Natural killer cell (primary cell): ENCODE measurements at regions not wholly inside any gene's neighbourhood (a gene's known extent, or its start where the extent isn't known, plus 50 kb on each side); places are given as distances from the start of the nearest gene placed in this dataset.

Experiments used
- ATAC-seq, 3 donors: fragments of 150-1000 bp in 2 of 3; fragments of 200-7000 bp in 1 of 3; cut with Tn5 transposase; 1 replicate in 1 of 3; 2 replicates in 2 of 3; pipeline ENCODE4 v1.10.0; 2021; ENCODE audit warnings: mild to moderate bottlenecking in 2 of 3, moderate library complexity in 2 of 3
- DNase-seq, 2 donors: peaks; one replicate each; pipeline versions ENCODE4 v3.0.0 to v3.0.0-alpha.2; 2013 to 2021; ENCODE audit warnings: mixed read lengths in 1 of 2
- H3K27ac ChIP-seq: one replicate; pipeline ENCODE4 v1.5.1; 2013; ENCODE audit warnings: mild to moderate bottlenecking, low read length
- H3K27me3 ChIP-seq: one replicate; pipeline ENCODE4 v1.6.1; 2013; ENCODE audit warnings: low read length; ENCODE audit not compliant: control insufficient read depth, insufficient read depth
- H3K36me3 ChIP-seq: one replicate; pipeline ENCODE4 v1.6.1; 2013; ENCODE audit warnings: low read length; ENCODE audit not compliant: control insufficient read depth, insufficient read depth
- H3K4me1 ChIP-seq: one replicate; pipeline ENCODE4 v1.6.1; 2013; ENCODE audit warnings: low read length; ENCODE audit not compliant: control insufficient read depth, insufficient read depth
- H3K4me3 ChIP-seq: one replicate; pipeline ENCODE4 v1.5.1; 2013; ENCODE audit warnings: low read length
- H3K9me3 ChIP-seq: one replicate; pipeline ENCODE4 v1.6.1; 2013; ENCODE audit warnings: low read length; ENCODE audit not compliant: control insufficient read depth, insufficient read depth
- H3K27ac Mint-ChIP-seq, 2 donors: one replicate each; pipeline ENCODE4 v1.8.0; 2022; ENCODE audit warnings: mild to moderate bottlenecking in 2 of 2, mixed read lengths in 2 of 2, moderate library complexity in 1 of 2
- H3K27me3 Mint-ChIP-seq, 2 donors: one replicate each; pipeline ENCODE4 v1.8.0; 2022; ENCODE audit warnings: low read depth in 2 of 2, mixed read lengths in 2 of 2
- H3K36me3 Mint-ChIP-seq: one replicate; pipeline ENCODE4 v1.8.0; 2022; ENCODE audit warnings: mixed read lengths
- H3K4me1 Mint-ChIP-seq, 2 donors: one replicate each; pipeline ENCODE4 v1.8.0; 2022; ENCODE audit warnings: mixed read lengths in 2 of 2
- H3K4me3 Mint-ChIP-seq: one replicate; pipeline ENCODE4 v1.8.0; 2022; ENCODE audit warnings: mild to moderate bottlenecking, moderate library complexity, mixed read lengths
- H3K9me3 Mint-ChIP-seq, 2 donors: one replicate each; pipeline ENCODE4 v1.8.0; 2022; ENCODE audit warnings: mixed read lengths in 2 of 2
- WGBS: methylation state at CpG from one replicate; pipeline ENCODE4 v1.1.7; 2013; ENCODE audit warnings: missing lambda C conversion rate; ENCODE audit not compliant: insufficient coverage; 5-methylcytosine and 5-hydroxymethylcytosine counted together
- intact Hi-C: fragments of 100-400 bp; cut with micrococcal nuclease; formaldehyde crosslinking; loops from one replicate; pipeline ENCODE4 v1.14.2; 2022
- TF ChIP-seq, protein P1 (sequence below): fragments of 200-600 bp; IDR thresholded peaks from one replicate; pipeline ENCODE4 v1.8.0; 2022; ENCODE audit warnings: antibody characterized with exemption

DNA sequence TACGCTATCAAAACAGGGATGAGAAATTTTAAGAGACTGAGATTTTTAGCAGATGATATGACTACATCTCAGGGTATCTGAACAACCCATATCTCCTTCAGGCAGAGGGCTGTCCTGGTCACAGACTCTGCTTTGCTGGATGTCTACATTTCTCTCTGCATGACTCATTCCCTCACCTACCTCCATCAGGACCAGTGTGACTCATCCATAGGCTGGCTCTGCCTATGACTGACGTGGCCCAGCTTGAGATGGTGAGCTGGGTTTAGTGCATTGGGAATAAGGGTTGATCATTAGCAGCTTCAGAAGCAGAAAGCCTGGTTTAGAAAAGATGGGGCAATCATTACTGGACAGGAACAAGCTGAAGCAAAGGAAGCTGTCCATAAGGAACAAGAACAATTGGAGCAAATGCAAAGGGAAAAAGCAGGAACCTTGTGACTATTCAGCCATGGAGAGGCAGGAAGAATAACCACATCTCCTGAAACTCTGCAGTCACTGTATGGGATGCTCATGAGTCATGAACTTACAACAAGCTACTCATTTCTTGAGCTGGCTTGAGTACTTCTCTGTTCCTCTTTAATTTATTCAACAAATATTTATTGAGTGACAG is 86.4 kb upstream of the CBLN4 start:
- no peak overlapping the region for H3K27ac Mint-ChIP-seq
- H3K9me3 Mint-ChIP-seq, result peaks cover 6 to 10% of the 10 kb centered on the region in 2 donors
- peaks cover 7% of the 10 kb centered on the region for H3K36me3 Mint-ChIP-seq
- 42% methylated on average over 1 of the region's 2 CpGs for WGBS
- peaks cover 0 to 4% of the 10 kb centered on the region in 2 donors for H3K27me3 Mint-ChIP-seq
- DNase-seq (no peak), ATAC-seq (no peak)
- no peaks in the 10 kb centered on the region for H3K4me1 Mint-ChIP-seq
- no peak overlapping the region for H3K4me3 Mint-ChIP-seq
- TF ChIP-seq, protein P1, sequence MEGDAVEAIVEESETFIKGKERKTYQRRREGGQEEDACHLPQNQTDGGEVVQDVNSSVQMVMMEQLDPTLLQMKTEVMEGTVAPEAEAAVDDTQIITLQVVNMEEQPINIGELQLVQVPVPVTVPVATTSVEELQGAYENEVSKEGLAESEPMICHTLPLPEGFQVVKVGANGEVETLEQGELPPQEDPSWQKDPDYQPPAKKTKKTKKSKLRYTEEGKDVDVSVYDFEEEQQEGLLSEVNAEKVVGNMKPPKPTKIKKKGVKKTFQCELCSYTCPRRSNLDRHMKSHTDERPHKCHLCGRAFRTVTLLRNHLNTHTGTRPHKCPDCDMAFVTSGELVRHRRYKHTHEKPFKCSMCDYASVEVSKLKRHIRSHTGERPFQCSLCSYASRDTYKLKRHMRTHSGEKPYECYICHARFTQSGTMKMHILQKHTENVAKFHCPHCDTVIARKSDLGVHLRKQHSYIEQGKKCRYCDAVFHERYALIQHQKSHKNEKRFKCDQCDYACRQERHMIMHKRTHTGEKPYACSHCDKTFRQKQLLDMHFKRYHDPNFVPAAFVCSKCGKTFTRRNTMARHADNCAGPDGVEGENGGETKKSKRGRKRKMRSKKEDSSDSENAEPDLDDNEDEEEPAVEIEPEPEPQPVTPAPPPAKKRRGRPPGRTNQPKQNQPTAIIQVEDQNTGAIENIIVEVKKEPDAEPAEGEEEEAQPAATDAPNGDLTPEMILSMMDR, result no peak
- H3K27me3 ChIP-seq, result no peaks in the 10 kb centered on the region
- H3K9me3 ChIP-seq, result peaks cover 8% of the 10 kb centered on the region
- H3K4me1 ChIP-seq, result no peaks in the 10 kb centered on the region
- H3K4me3 ChIP-seq, result no peak overlapping the region
- intact Hi-C loops, result no loop called here
- H3K27ac ChIP-seq, result no peak overlapping the region
- H3K36me3 ChIP-seq, result no peaks in the 10 kb centered on the region

DNA sequence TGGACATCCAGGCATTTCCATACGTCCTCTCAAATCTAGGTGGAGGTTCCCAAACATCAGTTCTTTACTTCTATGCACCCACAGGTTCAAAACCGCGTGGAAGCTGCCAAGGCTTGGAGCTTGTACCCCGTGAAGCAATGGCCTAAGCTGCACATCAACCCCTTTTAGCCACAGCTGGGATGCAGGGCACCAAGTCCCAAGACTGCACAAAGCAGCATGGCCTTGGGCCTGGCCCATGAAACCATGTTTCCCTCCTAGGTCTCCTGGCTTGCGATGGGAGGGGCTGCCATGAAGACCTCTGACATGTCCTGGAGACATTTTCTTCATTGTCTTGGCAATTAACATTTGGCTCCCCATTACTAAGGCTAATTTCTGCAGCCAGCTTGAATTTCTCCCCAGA is 88.9 kb upstream of the CBLN4 start:
- Histone ChIP-seq H3K36me3 (no peaks in the 10 kb centered on the region), H3K4me1 (no peaks in the 10 kb centered on the region), H3K27ac (no peak overlapping the region), H3K4me3 (no peak overlapping the region), H3K9me3 (peaks cover 8% of the 10 kb centered on the region), H3K27me3 (no peaks in the 10 kb centered on the region)
- H3K27me3 Mint-ChIP-seq, result no peaks in the 10 kb centered on the region
- H3K27ac Mint-ChIP-seq, result no peak overlapping the region
- H3K4me1 Mint-ChIP-seq, result no peaks in the 10 kb centered on the region
- H3K36me3 Mint-ChIP-seq, result no peaks in the 10 kb centered on the region
- no peak for DNase-seq
- WGBS, result 71% methylated on average over 5 of the region's 5 CpGs
- intact Hi-C loops, result no loop called here
- H3K4me3 Mint-ChIP-seq, result no peak overlapping the region
- TF ChIP-seq, protein P1, result no peak
- ATAC-seq, result no peak
- peaks cover 4 to 5% of the 10 kb centered on the region in 2 donors for H3K9me3 Mint-ChIP-seq

DNA sequence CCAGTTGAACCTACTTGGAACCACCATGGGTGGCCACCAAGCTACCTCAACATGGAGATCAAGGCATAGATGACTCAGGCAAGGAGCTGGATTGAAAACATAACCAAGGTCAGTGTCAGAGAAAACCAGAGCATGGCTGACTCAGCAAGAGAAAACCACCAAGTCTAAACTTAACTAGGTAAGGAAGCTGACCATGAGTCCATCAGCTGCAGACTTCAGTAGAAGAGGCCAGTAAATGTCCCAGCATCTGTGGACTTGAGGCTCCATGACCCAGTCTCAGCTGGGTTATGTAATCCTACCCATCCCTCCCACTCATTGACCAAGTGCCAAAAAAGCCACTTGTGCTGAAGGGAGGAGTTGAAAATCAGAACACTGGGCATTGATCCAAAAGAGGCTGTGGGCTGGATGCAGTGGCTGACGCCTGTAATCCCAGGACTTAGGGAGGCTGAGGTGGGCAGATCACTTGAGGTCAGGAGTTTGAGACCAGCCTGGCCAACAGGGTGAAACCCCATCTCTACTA is 93.7 kb upstream of the CBLN4 start:
- DNase-seq (no peak), ATAC-seq (no peak)
- H3K27ac Mint-ChIP-seq, result no peak overlapping the region
- no peaks in the 10 kb centered on the region for H3K4me1 Mint-ChIP-seq
- no peaks in the 10 kb centered on the region for H3K36me3 Mint-ChIP-seq
- Histone ChIP-seq H3K4me3 (no peak overlapping the region), H3K9me3 (peaks cover 5% of the 10 kb centered on the region), H3K27ac (no peak overlapping the region), H3K27me3 (no peaks in the 10 kb centered on the region), H3K36me3 (no peaks in the 10 kb centered on the region), H3K4me1 (no peaks in the 10 kb centered on the region)
- H3K4me3 Mint-ChIP-seq, result no peak overlapping the region
- 100% methylated on average over 1 of the region's 1 CpG for WGBS
- no peaks in the 10 kb centered on the region for H3K27me3 Mint-ChIP-seq
- TF ChIP-seq, protein P1, result no peak
- peaks cover 0 to 8% of the 10 kb centered on the region in 2 donors for H3K9me3 Mint-ChIP-seq
- intact Hi-C loops, result no loop called here
